ENCODE measurements at regions not wholly inside any gene's neighbourhood (a gene's known extent, or its start where the extent isn't known, plus 50 kb on each side); places are given as distances from the start of the nearest gene placed in this dataset.

GRCh38 chr6:21327326-21328112 is 266.0 kb upstream of the SOX4 start:
- DNase-seq (ENCODE audit: low read depth, low spot score) (no peak), ATAC-seq (no peak)
- H3K4me1 ChIP-seq (ENCODE audit: control insufficient read depth in 1 of 2, insufficient read depth in 2 of 2, low read length in 2 of 2) = no peaks in the 10 kb centered on the region
- H2AFZ ChIP-seq (ENCODE audit: low read depth, low read length, poor library complexity, severe bottlenecking) = no peak overlapping the region
- H3K27me3 ChIP-seq (ENCODE audit: insufficient read depth, low read length) = no peaks in the 10 kb centered on the region
- no peak for TF ChIP-seq CEBPB (IDR thresholded peaks at IDR 0.05; ENCODE audit: low read depth)
- TF ChIP-seq ZFX (IDR thresholded peaks at IDR 0.05) = no peak
- TF ChIP-seq RAD21 (IDR thresholded peaks at IDR 0.05; ENCODE audit: low read depth) = no peak
- TF ChIP-seq CBX3 (IDR thresholded peaks at IDR 0.05; ENCODE audit: low read depth) = no peak
- TF ChIP-seq JUND (IDR thresholded peaks at IDR 0.05) = no peak
- no peaks in the 10 kb centered on the region for H3K79me2 ChIP-seq (ENCODE audit: insufficient read depth, low read length)
- H3K36me3 ChIP-seq (ENCODE audit: control insufficient read depth in 1 of 2, insufficient read depth in 2 of 2, low read length in 2 of 2) = no peaks in the 10 kb centered on the region
- no TSS peak for BruUV-seq (replicated peaks)
- no peaks in the 10 kb centered on the region for H3K9me3 ChIP-seq (ENCODE audit: control insufficient read depth in 1 of 2, insufficient read depth in 1 of 2, low read depth in 1 of 2, low read length in 2 of 2)
- no peak overlapping the region for H3K9ac ChIP-seq (ENCODE audit: low read length)
- no peak overlapping the region for H3K27ac ChIP-seq (ENCODE audit: low read depth, low read length)
- intact Hi-C loops (cut with micrococcal nuclease) = no loop called here
- ChIA-PET CTCF (no interaction called here), POLR2A (no interaction called here), RAD21 (ENCODE audit: low non-redundant PET in 1 of 2, low total read pairs in 2 of 2, uncharacterized antibody in 2 of 2, unreplicated experiment in 2 of 2) (no interaction called here)
- H3K9me2 ChIP-seq (ENCODE audit: insufficient read depth) = no peaks in the 10 kb centered on the region
- no peaks in the 10 kb centered on the region for H4K20me1 ChIP-seq (ENCODE audit: insufficient read depth)
- H3K4me2 ChIP-seq (ENCODE audit: low read length) = no peak overlapping the region
- H3K4me3 ChIP-seq (replicated peaks in 1 of 2; ENCODE audit: low read depth in 1 of 2, low read length in 2 of 2) = no peak overlapping the region

GRCh38 chr6:21331235-21331634 is 262.3 kb upstream of the SOX4 start:
- CTCF ChIA-PET = no interaction called here
- H3K4me2 ChIP-seq (ENCODE audit: low read length) = no peak overlapping the region
- H3K4me3 ChIP-seq (replicated peaks in 1 of 2; ENCODE audit: low read depth in 1 of 2, low read length in 2 of 2) = no peak overlapping the region
- TF ChIP-seq ZBTB33 (IDR thresholded peaks at IDR 0.05; ENCODE audit: extremely low read depth, insufficient replicate concordance, low read length) (no peak), POLR2AphosphoS5 (IDR thresholded peaks at IDR 0.05; ENCODE audit: low read depth, low read length) (no peak), ELF1 (IDR thresholded peaks at IDR 0.05; ENCODE audit: borderline replicate concordance, low read depth) (no peak), JUND (IDR thresholded peaks at IDR 0.05) (no peak), CEBPB (IDR thresholded peaks at IDR 0.05; ENCODE audit: low read depth) (no peak), POLR2A (IDR thresholded peaks at IDR 0.05; ENCODE audit: borderline replicate concordance, extremely low read depth, insufficient read depth, insufficient read length) (no peak), ZNF274 (IDR thresholded peaks at IDR 0.05; ENCODE audit: low read depth, low read length) (no peak), MAX (IDR thresholded peaks at IDR 0.05) (no peak), ZFX (IDR thresholded peaks at IDR 0.05) (no peak), TCF7L2 (IDR thresholded peaks at IDR 0.05; ENCODE audit: borderline replicate concordance, extremely low read depth, insufficient read depth, insufficient read length) (no peak), FOSL1 (IDR thresholded peaks at IDR 0.05; ENCODE audit: low read depth) (no peak), EZH2phosphoT487 (IDR thresholded peaks at IDR 0.05; ENCODE audit: borderline replicate concordance) (no peak), EZH2 (IDR thresholded peaks at IDR 0.05) (no peak)
- TF ChIP-seq, protein P1, sequence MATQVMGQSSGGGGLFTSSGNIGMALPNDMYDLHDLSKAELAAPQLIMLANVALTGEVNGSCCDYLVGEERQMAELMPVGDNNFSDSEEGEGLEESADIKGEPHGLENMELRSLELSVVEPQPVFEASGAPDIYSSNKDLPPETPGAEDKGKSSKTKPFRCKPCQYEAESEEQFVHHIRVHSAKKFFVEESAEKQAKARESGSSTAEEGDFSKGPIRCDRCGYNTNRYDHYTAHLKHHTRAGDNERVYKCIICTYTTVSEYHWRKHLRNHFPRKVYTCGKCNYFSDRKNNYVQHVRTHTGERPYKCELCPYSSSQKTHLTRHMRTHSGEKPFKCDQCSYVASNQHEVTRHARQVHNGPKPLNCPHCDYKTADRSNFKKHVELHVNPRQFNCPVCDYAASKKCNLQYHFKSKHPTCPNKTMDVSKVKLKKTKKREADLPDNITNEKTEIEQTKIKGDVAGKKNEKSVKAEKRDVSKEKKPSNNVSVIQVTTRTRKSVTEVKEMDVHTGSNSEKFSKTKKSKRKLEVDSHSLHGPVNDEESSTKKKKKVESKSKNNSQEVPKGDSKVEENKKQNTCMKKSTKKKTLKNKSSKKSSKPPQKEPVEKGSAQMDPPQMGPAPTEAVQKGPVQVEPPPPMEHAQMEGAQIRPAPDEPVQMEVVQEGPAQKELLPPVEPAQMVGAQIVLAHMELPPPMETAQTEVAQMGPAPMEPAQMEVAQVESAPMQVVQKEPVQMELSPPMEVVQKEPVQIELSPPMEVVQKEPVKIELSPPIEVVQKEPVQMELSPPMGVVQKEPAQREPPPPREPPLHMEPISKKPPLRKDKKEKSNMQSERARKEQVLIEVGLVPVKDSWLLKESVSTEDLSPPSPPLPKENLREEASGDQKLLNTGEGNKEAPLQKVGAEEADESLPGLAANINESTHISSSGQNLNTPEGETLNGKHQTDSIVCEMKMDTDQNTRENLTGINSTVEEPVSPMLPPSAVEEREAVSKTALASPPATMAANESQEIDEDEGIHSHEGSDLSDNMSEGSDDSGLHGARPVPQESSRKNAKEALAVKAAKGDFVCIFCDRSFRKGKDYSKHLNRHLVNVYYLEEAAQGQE (IDR thresholded peaks at IDR 0.05; ENCODE audit: low read depth) = no peak

More at GRCh38 chr6:21331235-21331634, 262.3 kb upstream of the SOX4 start:
- intact Hi-C loops (cut with micrococcal nuclease) = no loop called here
- BruUV-seq (replicated peaks) = no TSS peak
- Histone ChIP-seq H4K20me1 (ENCODE audit: insufficient read depth) (no peaks in the 10 kb centered on the region), H3K36me3 (ENCODE audit: control insufficient read depth in 1 of 2, insufficient read depth in 2 of 2, low read length in 2 of 2) (no peaks in the 10 kb centered on the region), H3K4me1 (ENCODE audit: control insufficient read depth in 1 of 2, insufficient read depth in 2 of 2, low read length in 2 of 2) (no peaks in the 10 kb centered on the region), H3K9me3 (ENCODE audit: control insufficient read depth in 1 of 2, insufficient read depth in 1 of 2, low read depth in 1 of 2, low read length in 2 of 2) (no peaks in the 10 kb centered on the region), H3K79me2 (ENCODE audit: insufficient read depth, low read length) (no peaks in the 10 kb centered on the region), H2AFZ (ENCODE audit: low read depth, low read length, poor library complexity, severe bottlenecking) (no peak overlapping the region), H3K27ac (ENCODE audit: low read depth, low read length) (no peak overlapping the region), H3K9ac (ENCODE audit: low read length) (no peak overlapping the region), H3K9me2 (ENCODE audit: insufficient read depth) (no peaks in the 10 kb centered on the region), H3K27me3 (ENCODE audit: insufficient read depth, low read length) (no peaks in the 10 kb centered on the region)
- RAD21 ChIA-PET (ENCODE audit: low non-redundant PET in 1 of 2, low total read pairs in 2 of 2, uncharacterized antibody in 2 of 2, unreplicated experiment in 2 of 2) = no interaction called here
- DNase-seq (ENCODE audit: low read depth, low spot score) (no peak), ATAC-seq (no peak)
- POLR2A ChIA-PET = no interaction called here

Data from HCT116 (cell line).